NOMO-1 treated with DMSO at 0.1 percent for 48 hours (cell line): ENCODE measurements at regions not wholly inside any gene's neighbourhood (a gene's known extent, or its start where the extent isn't known, plus 50 kb on each side); places are given as distances from the start of the nearest gene placed in this dataset.
"Not testable (repeated sequence)": the region's sequence is repeated elsewhere in the genome, so short reads cannot be mapped to it uniquely, and the experiment has no call there.

Experiments used
- DNase-seq: peaks from one replicate; lab custom pipeline; 2025; ENCODE audit not compliant: unreplicated experiment; lab: John Stamatoyannopoulos, UW

GRCh38 chr2:144630459-144631215, 110.7 kb upstream of the ZEB2 start:
- DNase-seq, result no peak

GRCh38 chr2:144629935-144630334, 110.0 kb upstream of the ZEB2 start:
- DNase-seq, result no peak

- no peak for DNase-seq
These were observed 108.6 kb upstream of the ZEB2 start for GRCh38 chr2:144628566-144628965.

GRCh38 chr2:144625626-144626025, 105.7 kb upstream of the ZEB2 start:
- DNase-seq, result no peak

GRCh38 chr2:144625226-144625625, 105.3 kb upstream of the ZEB2 start:
- DNase-seq, result no peak

- DNase-seq, result no peak
These were observed 104.5 kb upstream of the ZEB2 start for GRCh38 chr2:144624451-144624850.

- DNase-seq, result not testable (repeated sequence)
These were observed 102.5 kb upstream of the ZEB2 start for GRCh38 chr2:144622373-144622772.

- no peak for DNase-seq
These were observed 101.3 kb upstream of the ZEB2 start for GRCh38 chr2:144621266-144621665.

GRCh38 chr2:144619760-144620159, 99.8 kb upstream of the ZEB2 start:
- no peak for DNase-seq

- DNase-seq, result not testable (repeated sequence)
These were observed 97.3 kb upstream of the ZEB2 start for GRCh38 chr2:144617171-144617570.

- DNase-seq, result no peak
These were observed 96.1 kb upstream of the ZEB2 start for GRCh38 chr2:144615866-144616565.

- DNase-seq, result peak; percentile 85
These were observed 88.1 kb upstream of the ZEB2 start for GRCh38 chr2:144607891-144608521.

GRCh38 chr2:144607099-144607498, 87.2 kb upstream of the ZEB2 start:
- no peak for DNase-seq

GRCh38 chr2:144606466-144607095, 86.7 kb upstream of the ZEB2 start:
- DNase-seq, result peak; percentile 42

GRCh38 chr2:144605231-144605840, 85.4 kb upstream of the ZEB2 start:
- peak; percentile 61 for DNase-seq

GRCh38 chr2:144603334-144603733, 83.4 kb upstream of the ZEB2 start:
- no peak for DNase-seq

- DNase-seq, result no peak
These were observed 79.0 kb upstream of the ZEB2 start for GRCh38 chr2:144598906-144599305.

- DNase-seq, result no peak
These were observed 78.1 kb upstream of the ZEB2 start for GRCh38 chr2:144597894-144598593.

GRCh38 chr2:144597388-144597787, 77.5 kb upstream of the ZEB2 start:
- DNase-seq, result no peak

- peak; percentile 74 for DNase-seq
These were observed 76.4 kb upstream of the ZEB2 start for GRCh38 chr2:144596073-144596871.
